ENCODE measurements at regions not wholly inside any gene's neighbourhood (a gene's known extent, or its start where the extent isn't known, plus 50 kb on each side); places are given as distances from the start of the nearest gene placed in this dataset.

DNA sequence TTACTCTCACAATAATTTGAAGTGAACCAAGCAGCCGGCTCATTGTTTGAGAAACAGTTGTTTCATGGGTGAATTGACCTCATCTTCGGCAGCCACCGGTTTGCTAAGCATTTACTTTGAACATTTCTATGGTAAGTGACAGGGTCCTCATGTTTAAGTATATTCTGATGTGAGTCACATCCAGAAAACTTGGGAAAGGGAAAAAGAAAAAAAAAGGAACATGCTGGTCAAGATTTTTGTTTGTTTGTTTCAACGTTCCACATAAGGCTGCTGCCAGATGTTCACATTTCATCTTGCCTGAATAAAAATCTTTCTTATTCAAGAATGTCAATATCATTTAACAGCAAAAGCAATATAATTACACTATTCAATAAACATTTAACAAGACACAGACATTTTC, 55.0 kb upstream of the EXOC2 start:
- Mint-ChIP-seq H3K27ac (no peak overlapping the region), H3K36me3 (no peaks in the 10 kb centered on the region)
- no peaks in the 10 kb centered on the region for H3K27me3 ChIP-seq

DNA sequence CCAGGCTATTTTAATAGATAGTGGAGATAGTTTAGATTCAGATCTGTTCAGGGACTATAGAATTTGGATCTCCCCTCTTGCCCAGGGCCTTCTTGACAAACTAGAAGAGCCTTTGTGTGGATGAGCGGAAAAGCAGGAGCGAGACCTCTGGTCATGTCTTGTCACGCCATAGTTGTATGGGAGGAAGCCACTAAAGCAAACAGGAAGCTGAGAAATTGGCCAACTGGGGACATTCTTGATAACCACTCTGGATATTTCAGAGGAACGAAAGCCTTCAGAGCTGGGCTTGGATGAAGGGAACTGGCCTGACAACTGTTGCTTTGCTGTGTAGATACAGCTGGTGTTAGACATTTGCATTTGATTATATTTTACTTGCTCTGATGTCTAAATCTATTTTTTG, 54.1 kb upstream of the EXOC2 start:
- Mint-ChIP-seq H3K27ac (no peak overlapping the region), H3K4me1 (no peaks in the 10 kb centered on the region), H3K9me3 (no peaks in the 10 kb centered on the region), H3K27me3 (ENCODE audit: insufficient read depth, low read depth) (no peaks in the 10 kb centered on the region), H3K36me3 (no peaks in the 10 kb centered on the region), H3K4me3 (no peak overlapping the region)
- Histone ChIP-seq H3K4me3 (no peak overlapping the region), H3K9ac (no peak overlapping the region), H3K36me3 (no peaks in the 10 kb centered on the region), H3K9me3 (ENCODE audit: low read depth) (no peaks in the 10 kb centered on the region), H3K27me3 (no peaks in the 10 kb centered on the region), H4K20me1 (ENCODE audit: low read depth) (no peaks in the 10 kb centered on the region), H2AFZ (replicated peaks) (no peak overlapping the region), H3F3A (ENCODE audit: low read depth) (no peaks in the 10 kb centered on the region), H3K4me1 (no peaks in the 10 kb centered on the region), H3K79me2 (ENCODE audit: low read depth) (no peaks in the 10 kb centered on the region), H3K4me2 (no peak overlapping the region), H3K27ac (no peak overlapping the region)
- DNase-seq (ENCODE audit: low spot score): no peak
- TF ChIP-seq, protein P1, sequence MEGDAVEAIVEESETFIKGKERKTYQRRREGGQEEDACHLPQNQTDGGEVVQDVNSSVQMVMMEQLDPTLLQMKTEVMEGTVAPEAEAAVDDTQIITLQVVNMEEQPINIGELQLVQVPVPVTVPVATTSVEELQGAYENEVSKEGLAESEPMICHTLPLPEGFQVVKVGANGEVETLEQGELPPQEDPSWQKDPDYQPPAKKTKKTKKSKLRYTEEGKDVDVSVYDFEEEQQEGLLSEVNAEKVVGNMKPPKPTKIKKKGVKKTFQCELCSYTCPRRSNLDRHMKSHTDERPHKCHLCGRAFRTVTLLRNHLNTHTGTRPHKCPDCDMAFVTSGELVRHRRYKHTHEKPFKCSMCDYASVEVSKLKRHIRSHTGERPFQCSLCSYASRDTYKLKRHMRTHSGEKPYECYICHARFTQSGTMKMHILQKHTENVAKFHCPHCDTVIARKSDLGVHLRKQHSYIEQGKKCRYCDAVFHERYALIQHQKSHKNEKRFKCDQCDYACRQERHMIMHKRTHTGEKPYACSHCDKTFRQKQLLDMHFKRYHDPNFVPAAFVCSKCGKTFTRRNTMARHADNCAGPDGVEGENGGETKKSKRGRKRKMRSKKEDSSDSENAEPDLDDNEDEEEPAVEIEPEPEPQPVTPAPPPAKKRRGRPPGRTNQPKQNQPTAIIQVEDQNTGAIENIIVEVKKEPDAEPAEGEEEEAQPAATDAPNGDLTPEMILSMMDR (IDR thresholded peaks at IDR 0.05): no peak
- TF ChIP-seq EZH2 (IDR thresholded peaks at IDR 0.05) (no peak), EZH2phosphoT487 (IDR thresholded peaks at IDR 0.05) (no peak)

More for the DNA sequence above, 55.0 kb upstream of the EXOC2 start:
- H3K4me3 Mint-ChIP-seq: no peak overlapping the region
- Histone ChIP-seq H3K27ac (no peak overlapping the region), H3K4me3 (no peak overlapping the region), H3K79me2 (ENCODE audit: low read depth) (no peaks in the 10 kb centered on the region), H3K36me3 (no peaks in the 10 kb centered on the region), H3K4me1 (no peaks in the 10 kb centered on the region), H3K9ac (no peak overlapping the region), H3K4me2 (no peak overlapping the region), H3K9me3 (ENCODE audit: low read depth) (no peaks in the 10 kb centered on the region), H4K20me1 (ENCODE audit: low read depth) (no peaks in the 10 kb centered on the region), H2AFZ (replicated peaks) (no peak overlapping the region), H3F3A (ENCODE audit: low read depth) (no peaks in the 10 kb centered on the region)
- no peaks in the 10 kb centered on the region for H3K9me3 Mint-ChIP-seq
- H3K4me1 Mint-ChIP-seq: no peaks in the 10 kb centered on the region
- H3K27me3 Mint-ChIP-seq (ENCODE audit: insufficient read depth, low read depth): peaks cover 2% of the 10 kb centered on the region
- no peak for DNase-seq (ENCODE audit: low spot score)
- TF ChIP-seq EZH2phosphoT487 (IDR thresholded peaks at IDR 0.05) (no peak), EZH2 (IDR thresholded peaks at IDR 0.05) (no peak)
- TF ChIP-seq, protein P1 (IDR thresholded peaks at IDR 0.05): no peak

DNA sequence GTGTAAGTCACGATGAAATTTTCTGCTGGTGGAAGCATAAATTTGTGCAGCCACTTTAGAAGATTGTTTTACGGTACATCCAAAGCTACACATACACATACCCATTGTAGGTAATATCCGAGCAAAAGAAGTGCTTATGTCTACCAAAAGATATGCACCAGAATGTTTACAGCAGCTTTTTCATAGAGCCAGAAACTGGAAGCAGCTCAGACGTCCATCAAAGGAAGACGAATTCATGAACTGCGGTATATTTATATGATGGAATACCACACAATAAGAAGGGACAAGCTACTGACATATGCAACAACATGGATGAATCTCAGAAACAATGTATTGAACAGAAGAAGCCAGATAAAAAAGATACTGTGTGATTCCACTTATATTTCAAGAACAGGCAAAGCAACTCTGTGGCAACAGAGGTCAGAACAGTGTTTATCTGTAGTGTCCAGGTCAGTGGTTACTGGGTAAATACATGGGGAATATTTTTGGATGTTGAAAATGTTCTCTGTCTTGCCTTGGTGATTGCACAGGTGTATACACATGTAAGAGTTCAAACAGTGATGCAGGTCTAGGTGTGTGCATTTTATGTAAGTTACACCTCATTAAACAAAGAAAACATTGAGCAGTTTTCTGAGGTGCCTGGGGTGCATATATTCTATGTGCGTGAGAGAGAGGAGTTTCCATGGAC, 51.9 kb upstream of the EXOC2 start:
- no peaks in the 10 kb centered on the region for H3K9me3 ChIP-seq (ENCODE audit: low read depth)
- no peaks in the 10 kb centered on the region for H4K20me1 ChIP-seq (ENCODE audit: low read depth)
- H3K4me1 ChIP-seq: no peaks in the 10 kb centered on the region
- TF ChIP-seq, protein P1 (IDR thresholded peaks at IDR 0.05): no peak
- no peak for TF ChIP-seq EZH2 (IDR thresholded peaks at IDR 0.05)
- TF ChIP-seq EZH2phosphoT487 (IDR thresholded peaks at IDR 0.05): no peak
- no peak overlapping the region for H3K4me2 ChIP-seq
- H3K27me3 ChIP-seq: no peaks in the 10 kb centered on the region
- no peaks in the 10 kb centered on the region for H3K36me3 ChIP-seq
- Mint-ChIP-seq H3K36me3 (no peaks in the 10 kb centered on the region), H3K4me3 (no peak overlapping the region), H3K9me3 (no peaks in the 10 kb centered on the region), H3K27ac (no peak overlapping the region), H3K27me3 (ENCODE audit: insufficient read depth, low read depth) (no peaks in the 10 kb centered on the region), H3K4me1 (no peaks in the 10 kb centered on the region)
- H3K79me2 ChIP-seq (ENCODE audit: low read depth): no peaks in the 10 kb centered on the region
- no peak overlapping the region for H3K27ac ChIP-seq
- no peak overlapping the region for H2AFZ ChIP-seq (replicated peaks)
- no peak overlapping the region for H3K9ac ChIP-seq
- H3K4me3 ChIP-seq: no peak overlapping the region
- H3F3A ChIP-seq (ENCODE audit: low read depth): no peaks in the 10 kb centered on the region
- no peak for DNase-seq (ENCODE audit: low spot score)
